H1 (cell line): ENCODE measurements at regions not wholly inside any gene's neighbourhood (a gene's known extent, or its start where the extent isn't known, plus 50 kb on each side); places are given as distances from the start of the nearest gene placed in this dataset.

Source experiments
- CTCF ChIA-PET: fragments of 300-600 bp; sonication (Branson Sonifier 250); formaldehyde crosslinking; loops from one replicate; lab custom pipeline; 2021; ENCODE audit not compliant: partially characterized antibody; lab: Charles Lee
- POLR2A ChIA-PET: fragments of 300-600 bp; sonication (Branson Sonifier 250); formaldehyde crosslinking; loops from one replicate; lab custom pipeline; 2021; ENCODE audit warnings: inconsistent platforms; ENCODE audit not compliant: partially characterized antibody; lab: Charles Lee
- DNase-seq, 2 experiments: peaks; one replicate each; pipeline versions ENCODE4 v3.0.0 to v3.0.0-alpha.2; 2010 to 2022; ENCODE audit warnings: low spot score in 2 of 2, low read depth in 1 of 2, mixed read lengths in 1 of 2
- FAIRE-seq: peaks from 2 replicates; lab custom pipeline; 2011; peaks lifted over from hg19 to GRCh38; lab: Jason Lieb, UNC
- H2AFZ ChIP-seq: 2 replicates; pipeline ENCODE4 v1.8.1; 2012; ENCODE audit warnings: low read length, inconsistent platforms
- H2AK5ac ChIP-seq: 2 replicates; pipeline ENCODE4 v1.6.1; 2013; ENCODE audit warnings: low read depth, low read length
- H2BK120ac ChIP-seq: replicated peaks from 2 replicates; pipeline ENCODE3; 2013; ENCODE audit warnings: low read depth, low read length, inconsistent platforms
- H2BK12ac ChIP-seq: 2 replicates; pipeline ENCODE4 v1.6.1; 2013; ENCODE audit warnings: low read depth, low read length
- H2BK15ac ChIP-seq: 2 replicates; pipeline ENCODE4 v1.6.1; 2013; ENCODE audit warnings: low read length
- H2BK20ac ChIP-seq: 2 replicates; pipeline ENCODE4 v1.6.1; 2013; ENCODE audit warnings: low read length
- H2BK5ac ChIP-seq: 2 replicates; pipeline ENCODE4 v1.6.1; 2013; ENCODE audit warnings: low read depth, low read length
- H3K14ac ChIP-seq: 2 replicates; pipeline ENCODE4 v1.6.1; 2013; ENCODE audit warnings: inconsistent platforms; ENCODE audit not compliant: insufficient read length
- H3K18ac ChIP-seq: 2 replicates; pipeline ENCODE4 v1.6.1; 2013; ENCODE audit warnings: low read length; ENCODE audit errors: extremely low read depth
- H3K23ac ChIP-seq: 2 replicates; pipeline ENCODE4 v1.6.1; 2013; ENCODE audit warnings: inconsistent platforms; ENCODE audit not compliant: insufficient read length
- H3K23me2 ChIP-seq: 2 replicates; pipeline ENCODE4 v1.6.1; 2013; ENCODE audit warnings: low read depth, low read length
- H3K27ac ChIP-seq: 2 replicates; pipeline ENCODE4 v1.6.1; 2011; ENCODE audit warnings: low read depth, low read length, inconsistent platforms
- H3K27me3 ChIP-seq, 4 experiments: replicated peaks in 1 of 4; 1 replicate in 1 of 4; 2 replicates in 3 of 4; pipeline versions ENCODE4 v1.6.1 to v1.8.1; 2011 to 2013; ENCODE audit warnings: low read length in 3 of 4, mild to moderate bottlenecking in 3 of 4, inconsistent platforms in 2 of 4, mixed read lengths in 2 of 4, moderate library complexity in 1 of 4; ENCODE audit not compliant: control insufficient read depth in 3 of 4, insufficient read depth in 3 of 4; ENCODE audit errors: extremely low read depth in 1 of 4
- H3K36me3 ChIP-seq, 4 experiments: 2 replicates each; pipeline versions ENCODE4 v1.6.1 to v1.8.1; 2011 to 2013; ENCODE audit warnings: mild to moderate bottlenecking in 4 of 4, low read length in 3 of 4, moderate library complexity in 2 of 4, control low read depth in 1 of 4, inconsistent platforms in 1 of 4; ENCODE audit not compliant: insufficient read depth in 4 of 4, control insufficient read depth in 2 of 4
- H3K4ac ChIP-seq: replicated peaks from 2 replicates; pipeline ENCODE3; 2013; ENCODE audit warnings: low read length, low read depth, mixed read lengths, inconsistent platforms; ENCODE audit not compliant: insufficient read length
- H3K4me1 ChIP-seq, 4 experiments: replicated peaks in 1 of 4; 1 replicate in 1 of 4; 2 replicates in 3 of 4; pipeline versions ENCODE4 v1.6.1 to v1.8.1; 2011 to 2013; ENCODE audit warnings: low read length in 3 of 4, inconsistent platforms in 2 of 4, mixed read lengths in 1 of 4; ENCODE audit not compliant: insufficient read depth in 4 of 4, control insufficient read depth in 3 of 4
- H3K4me2 ChIP-seq, 2 experiments: 2 replicates each; pipeline versions ENCODE4 v1.6.1 to v1.8.1; 2011 to 2013; ENCODE audit warnings: low read depth in 2 of 2, low read length in 2 of 2, control low read depth in 1 of 2, inconsistent platforms in 1 of 2, mild to moderate bottlenecking in 1 of 2; ENCODE audit not compliant: insufficient read depth in 1 of 2
- H3K4me3 ChIP-seq, 4 experiments: fragments of 200-600, 300-600 bp in 1 of 4; sonication (generic), shearing (Covaris generic), sonication (Bioruptor Twin) in 1 of 4; 2 replicates each; pipeline versions ENCODE4 v1.5.1 to v1.8.1; 2011 to 2016; ENCODE audit warnings: low read length in 4 of 4, low read depth in 3 of 4, control low read depth in 2 of 4, inconsistent platforms in 2 of 4, mild to moderate bottlenecking in 2 of 4, mixed read lengths in 1 of 4, moderate library complexity in 1 of 4; ENCODE audit not compliant: insufficient read depth in 2 of 4; ENCODE audit errors: extremely low read depth in 1 of 4
- H3K56ac ChIP-seq: replicated peaks from 2 replicates; pipeline ENCODE3; 2013; ENCODE audit warnings: low read depth, mild to moderate bottlenecking, mixed read lengths, low read length, inconsistent platforms; ENCODE audit not compliant: insufficient read length
- H3K79me1 ChIP-seq: 2 replicates; pipeline ENCODE4 v1.6.1; 2013; ENCODE audit warnings: low read depth, low read length, control low read depth
- H3K79me2 ChIP-seq, 2 experiments: 2 replicates each; pipeline versions ENCODE4 v1.6.1 to v1.8.1; 2012 to 2013; ENCODE audit warnings: low read length in 2 of 2, mild to moderate bottlenecking in 2 of 2, inconsistent platforms in 1 of 2; ENCODE audit not compliant: insufficient read depth in 2 of 2, control insufficient read depth in 1 of 2
- H3K9ac ChIP-seq, 4 experiments: replicated peaks in 1 of 4; 1 replicate in 1 of 4; 2 replicates in 3 of 4; pipeline versions ENCODE4 v1.6.1 to v1.8.1; 2011 to 2013; ENCODE audit warnings: low read depth in 3 of 4, low read length in 3 of 4, control low read depth in 2 of 4, mild to moderate bottlenecking in 2 of 4, moderate library complexity in 2 of 4, inconsistent platforms in 1 of 4; ENCODE audit errors: extremely low read depth in 1 of 4
- H3K9me3 ChIP-seq, 2 experiments: 2 replicates each; pipeline versions ENCODE4 v1.6.1 to v1.8.1; 2012 to 2013; ENCODE audit warnings: mild to moderate bottlenecking in 2 of 2, moderate library complexity in 2 of 2, control low read depth in 1 of 2, inconsistent platforms in 1 of 2, low read depth in 1 of 2, low read length in 1 of 2, mixed read lengths in 1 of 2; ENCODE audit not compliant: insufficient read depth in 2 of 2
- H4K20me1 ChIP-seq, 2 experiments: replicated peaks in 1 of 2; 2 replicates each; pipeline versions ENCODE3 to v1.8.1; 2011 to 2013; ENCODE audit warnings: inconsistent platforms in 2 of 2, low read length in 2 of 2, mild to moderate bottlenecking in 1 of 2; ENCODE audit not compliant: insufficient read depth in 2 of 2, control insufficient read depth in 1 of 2
- H4K5ac ChIP-seq: 2 replicates; pipeline ENCODE4 v1.6.1; 2013; ENCODE audit warnings: low read length, low read depth, mixed read lengths, inconsistent platforms; ENCODE audit not compliant: insufficient read length
- H4K8ac ChIP-seq: 2 replicates; pipeline ENCODE4 v1.8.0; 2013; ENCODE audit warnings: mild to moderate bottlenecking, moderate library complexity, low read length, inconsistent platforms; ENCODE audit not compliant: insufficient read depth; ENCODE audit errors: extremely low read depth
- H4K91ac ChIP-seq: replicated peaks from 2 replicates; pipeline ENCODE3; 2013; ENCODE audit warnings: low read length, mixed read lengths, inconsistent platforms; ENCODE audit not compliant: insufficient read length
- CHD2 ChIP-seq: IDR thresholded peaks from 2 replicates; pipeline ENCODE4 v1.6.1; 2012; ENCODE audit warnings: low read length, improper control_type of control experiment
- FOSL1 ChIP-seq: IDR thresholded peaks from 2 replicates; pipeline ENCODE4 v1.6.1; 2011; ENCODE audit warnings: mild to moderate bottlenecking, low read depth, low read length, moderate library complexity; ENCODE audit not compliant: insufficient read depth
- HDAC6 ChIP-seq: IDR thresholded peaks from one replicate; pipeline ENCODE4 v1.7.1; 2012; ENCODE audit warnings: low read depth, mild to moderate bottlenecking, inconsistent platforms, low read length, moderate library complexity
- MAFK ChIP-seq: IDR thresholded peaks from 2 replicates; pipeline ENCODE4 v1.6.1; 2012; ENCODE audit warnings: low read depth, mild to moderate bottlenecking, improper control_type of control experiment, low read length
- POLR2A ChIP-seq, 2 experiments: IDR thresholded peaks; 1 replicate in 1 of 2; 2 replicates in 1 of 2; pipeline ENCODE4 v1.6.1; 2011; ENCODE audit warnings: low read depth in 2 of 2, low read length in 2 of 2, mild to moderate bottlenecking in 2 of 2; ENCODE audit errors: control extremely low read depth in 1 of 2
- POU5F1 ChIP-seq: IDR thresholded peaks from 2 replicates; pipeline ENCODE4 v1.6.1; 2011; ENCODE audit warnings: low read depth, mild to moderate bottlenecking, low read length, moderate library complexity
- SIN3A ChIP-seq, 2 experiments: IDR thresholded peaks in 1 of 2; conservative IDR thresholded peaks in 1 of 2; 2 replicates each; pipeline ENCODE4 v1.6.1; 2011 to 2012; ENCODE audit warnings: low read length in 2 of 2, improper control_type of control experiment in 1 of 2, low read depth in 1 of 2, mild to moderate bottlenecking in 1 of 2
- SP4 ChIP-seq: IDR thresholded peaks from 2 replicates; pipeline ENCODE4 v1.6.1; 2012; ENCODE audit warnings: low read length, inconsistent platforms
- SRF ChIP-seq: IDR thresholded peaks from 2 replicates; pipeline ENCODE4 v1.6.1; 2011; ENCODE audit warnings: mild to moderate bottlenecking, low read depth, low read length, moderate library complexity
- YY1 ChIP-seq: IDR thresholded peaks from 2 replicates; pipeline ENCODE4 v1.6.1; 2011; ENCODE audit warnings: low read depth, mild to moderate bottlenecking, low read length
- WGBS, 2 experiments: shearing (Covaris generic) in 1 of 2; methylation state at CpG; one replicate each; pipeline versions ENCODE4 v1.1.6 to v1.1.7; 2013 to 2015; ENCODE audit warnings: low lambda C conversion rate in 2 of 2, mixed read lengths in 2 of 2, inconsistent platforms in 1 of 2, low coverage in 1 of 2, missing lambda C conversion rate in 1 of 2; ENCODE audit not compliant: insufficient replicate concordance in 2 of 2, insufficient coverage in 1 of 2, insufficient read length in 1 of 2; ENCODE audit errors: extremely low coverage in 1 of 2, missing lambda C conversion rate in 1 of 2; 5-methylcytosine and 5-hydroxymethylcytosine counted together
- TF ChIP-seq, protein P1 (sequence below): IDR thresholded peaks from 2 replicates; pipeline ENCODE4 v1.6.1; 2012; ENCODE audit warnings: inconsistent platforms

DNA sequence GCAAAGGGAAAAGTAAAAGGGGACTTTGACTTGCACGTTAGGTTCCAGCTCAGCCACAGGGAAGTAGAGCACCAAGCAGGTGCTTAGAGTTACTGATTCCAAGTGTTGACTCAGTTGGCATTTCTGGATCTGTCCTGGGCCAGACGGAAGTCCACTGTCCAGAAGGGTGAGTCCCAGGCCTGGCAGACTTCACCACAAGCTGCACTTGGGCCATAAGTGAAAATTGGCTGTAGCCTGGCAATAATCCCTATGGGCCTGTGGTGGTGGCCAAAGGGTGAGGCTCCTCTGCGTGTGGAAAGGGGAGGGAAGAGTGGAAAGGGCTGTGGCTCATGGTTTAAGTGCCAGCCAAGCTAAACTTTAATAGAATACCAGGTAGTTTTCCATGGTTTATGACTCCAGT lies 121.5 kb downstream of the DTWD1 start:
- H2AK5ac ChIP-seq = no peak overlapping the region
- no peak for TF ChIP-seq POLR2A (IDR thresholded peaks at IDR 0.05; ENCODE audit: control extremely low read depth in 1 of 2, low read depth in 2 of 2, low read length in 2 of 2)
- TF ChIP-seq SP4 = no peak
- no peak for TF ChIP-seq MAFK
- TF ChIP-seq, protein P1, sequence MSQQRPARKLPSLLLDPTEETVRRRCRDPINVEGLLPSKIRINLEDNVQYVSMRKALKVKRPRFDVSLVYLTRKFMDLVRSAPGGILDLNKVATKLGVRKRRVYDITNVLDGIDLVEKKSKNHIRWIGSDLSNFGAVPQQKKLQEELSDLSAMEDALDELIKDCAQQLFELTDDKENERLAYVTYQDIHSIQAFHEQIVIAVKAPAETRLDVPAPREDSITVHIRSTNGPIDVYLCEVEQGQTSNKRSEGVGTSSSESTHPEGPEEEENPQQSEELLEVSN = no peak
- no peak for TF ChIP-seq YY1
- no peak for TF ChIP-seq FOSL1
- TF ChIP-seq HDAC6 = no peak
- TF ChIP-seq SRF = no peak
- TF ChIP-seq CHD2 = no peak
- TF ChIP-seq POU5F1 = no peak
- no peak for TF ChIP-seq SIN3A (conservative IDR thresholded peaks at IDR 0.05 in 1 of 2, IDR thresholded peaks at IDR 0.05 in 1 of 2; ENCODE audit: low read depth in 1 of 2, low read length in 2 of 2)
- H3K18ac ChIP-seq = no peak overlapping the region
- H3K23me2 ChIP-seq = no peaks in the 10 kb centered on the region
- H3K4ac ChIP-seq = no peak overlapping the region
- H2BK12ac ChIP-seq = no peak overlapping the region
- ChIA-PET CTCF (no interaction called here), POLR2A (no interaction called here)
- no peaks in the 10 kb centered on the region for H3K9me3 ChIP-seq
- H3K4me1 ChIP-seq = no peaks in the 10 kb centered on the region
- no peak overlapping the region for H4K91ac ChIP-seq
- H3K27me3 ChIP-seq = no peaks in the 10 kb centered on the region
- no peak for FAIRE-seq
- H4K20me1 ChIP-seq = no peaks in the 10 kb centered on the region
- H3K9ac ChIP-seq = no peak overlapping the region
- H3K56ac ChIP-seq = no peak overlapping the region
- no peak overlapping the region for H2BK20ac ChIP-seq
- WGBS, 2 experiments = 90% methylated on average over 3 of the region's 3 CpGs; no CpG with 5 or more reads in 1 of the 2 experiments
- H2BK120ac ChIP-seq = no peak overlapping the region
- no peaks in the 10 kb centered on the region for H3K79me2 ChIP-seq
- no peak overlapping the region for H3K4me2 ChIP-seq
- no peak overlapping the region for H2BK15ac ChIP-seq
- no peak overlapping the region for H3K14ac ChIP-seq
- no peaks in the 10 kb centered on the region for H3K79me1 ChIP-seq
- H2AFZ ChIP-seq = no peak overlapping the region
- no peak overlapping the region for H3K23ac ChIP-seq
- no peak for DNase-seq
- no peak overlapping the region for H3K4me3 ChIP-seq
- no peak overlapping the region for H3K27ac ChIP-seq
- no peak overlapping the region for H2BK5ac ChIP-seq
- no peak overlapping the region for H4K8ac ChIP-seq
- no peaks in the 10 kb centered on the region for H3K36me3 ChIP-seq
- no peak overlapping the region for H4K5ac ChIP-seq
